GM23338 (cell line): ENCODE measurements at regions not wholly inside any gene's neighbourhood (a gene's known extent, or its start where the extent isn't known, plus 50 kb on each side); places are given as distances from the start of the nearest gene placed in this dataset.

Source experiments
- ATAC-seq: fragments of 200-7000 bp; cut with Tn5 transposase; 3 replicates; pipeline ENCODE4 v1.9.1; 2020
- DNase-seq: peaks from one replicate; pipeline ENCODE4 v3.0.0-alpha.2; 2015; ENCODE audit warnings: low spot score
- H2AFZ ChIP-seq: fragments of 200-600 bp; sonication (generic); 2 replicates; pipeline ENCODE4 v1.8.0; 2016; ENCODE audit warnings: antibody characterized with exemption, mild to moderate bottlenecking, moderate library complexity
- H3F3A ChIP-seq: fragments of 200-600 bp; sonication (generic); replicated peaks from 2 replicates; pipeline ENCODE4 v1.8.0; 2017; ENCODE audit warnings: antibody characterized with exemption, mixed run types, low read depth
- H3K27ac ChIP-seq: fragments of 200-600 bp; sonication (generic); 2 replicates; pipeline ENCODE4 v1.6.1; 2016; ENCODE audit warnings: low read depth
- H3K27me3 ChIP-seq: fragments of 200-600 bp; sonication (generic); 2 replicates; pipeline ENCODE4 v1.8.0; 2016; ENCODE audit warnings: mild to moderate bottlenecking, mixed run types, moderate library complexity; ENCODE audit not compliant: insufficient read depth
- H3K36me3 ChIP-seq: fragments of 200-600 bp; sonication (generic); 2 replicates; pipeline ENCODE4 v1.8.0; 2016; ENCODE audit warnings: mild to moderate bottlenecking; ENCODE audit not compliant: insufficient read depth
- H3K4me1 ChIP-seq: fragments of 200-600 bp; sonication (generic); 2 replicates; pipeline ENCODE4 v1.8.0; 2016; ENCODE audit warnings: mild to moderate bottlenecking, moderate library complexity; ENCODE audit not compliant: insufficient read depth
- H3K4me2 ChIP-seq: fragments of 200-600 bp; sonication (generic); 2 replicates; pipeline ENCODE4 v1.7.1; 2017; ENCODE audit warnings: mixed run types
- H3K4me3 ChIP-seq: fragments of 200-600 bp; sonication (generic); 2 replicates; pipeline ENCODE4 v1.6.1; 2016; ENCODE audit warnings: mixed run types
- H3K79me2 ChIP-seq: fragments of 200-600 bp; sonication (generic); replicated peaks from 2 replicates; pipeline ENCODE4 v1.8.0; 2017; ENCODE audit warnings: mild to moderate bottlenecking; ENCODE audit not compliant: insufficient read depth
- H3K9me2 ChIP-seq: fragments of 200-600 bp; sonication (generic); 2 replicates; pipeline ENCODE4 v1.8.0; 2017; ENCODE audit not compliant: insufficient read depth
- H4K20me1 ChIP-seq: fragments of 200-600 bp; sonication (generic); replicated peaks from 2 replicates; pipeline ENCODE4 v1.8.0; 2017; ENCODE audit warnings: mild to moderate bottlenecking; ENCODE audit not compliant: insufficient read depth
- H3K27ac Mint-ChIP-seq: 2 replicates; pipeline ENCODE4 v1.8.0; 2020; ENCODE audit warnings: inconsistent platforms, mild to moderate bottlenecking, moderate library complexity, mixed read lengths
- H3K27me3 Mint-ChIP-seq: 3 replicates; pipeline ENCODE4 v1.8.0; 2022; ENCODE audit warnings: low read depth, mild to moderate bottlenecking, moderate library complexity, mixed read lengths, inconsistent platforms; ENCODE audit not compliant: insufficient read depth, poor library complexity
- H3K36me3 Mint-ChIP-seq: 3 replicates; pipeline ENCODE4 v1.8.0; 2021; ENCODE audit warnings: low read depth, mild to moderate bottlenecking, inconsistent platforms, moderate library complexity, mixed read lengths
- H3K4me1 Mint-ChIP-seq: 3 replicates; pipeline ENCODE4 v1.8.0; 2020; ENCODE audit warnings: mild to moderate bottlenecking, inconsistent platforms, mixed read lengths
- H3K4me3 Mint-ChIP-seq: 3 replicates; pipeline ENCODE4 v1.8.0; 2021; ENCODE audit warnings: moderate library complexity, mild to moderate bottlenecking, inconsistent platforms, mixed read lengths
- H3K9me3 Mint-ChIP-seq: 3 replicates; pipeline ENCODE4 v1.8.0; 2020; ENCODE audit warnings: moderate library complexity, mild to moderate bottlenecking, inconsistent platforms, mixed read lengths
- CREB1 ChIP-seq: fragments of 250-450 bp; sonication (Bioruptor Pico); IDR thresholded peaks from 2 replicates; pipeline ENCODE4 v1.5.0; 2020; ENCODE audit warnings: low read depth, mild to moderate bottlenecking, moderate library complexity
- CTCF ChIP-seq, 2 experiments: fragments of 200-600 bp in 1 of 2; sonication (generic) in 1 of 2; conservative IDR thresholded peaks; 2 replicates each; pipeline versions ENCODE4 v1.5.1 to v1.6.1; 2016 to 2017; ENCODE audit warnings: antibody characterized with exemption in 2 of 2, low read depth in 2 of 2, mild to moderate bottlenecking in 2 of 2, moderate library complexity in 1 of 2
- EZH2 ChIP-seq: fragments of 200-600 bp; sonication (generic); IDR thresholded peaks from one replicate; pipeline ENCODE4 v1.8.0; 2017; ENCODE audit warnings: antibody characterized with exemption, mild to moderate bottlenecking, low read depth; ENCODE audit not compliant: unreplicated experiment
- EZH2phosphoT487 ChIP-seq: fragments of 200-600 bp; sonication (generic); IDR thresholded peaks from one replicate; pipeline ENCODE4 v1.8.1; 2018; ENCODE audit warnings: antibody characterized with exemption; ENCODE audit not compliant: unreplicated experiment
- JUNB ChIP-seq: IDR thresholded peaks from one replicate; pipeline ENCODE4 v1.6.1; 2016; ENCODE audit warnings: antibody characterized with exemption; ENCODE audit not compliant: unreplicated experiment
- NANOG ChIP-seq: IDR thresholded peaks from 2 replicates; pipeline ENCODE4 v1.6.1; 2016; ENCODE audit warnings: antibody characterized with exemption, borderline replicate concordance
- POLR2AphosphoS5 ChIP-seq: IDR thresholded peaks from 2 replicates; pipeline ENCODE4 v1.6.1; 2016; ENCODE audit warnings: antibody characterized with exemption, low read depth
- REST ChIP-seq: IDR thresholded peaks from one replicate; pipeline ENCODE4 v1.6.1; 2018; ENCODE audit warnings: antibody characterized with exemption; ENCODE audit not compliant: unreplicated experiment
- STAT1 ChIP-seq: IDR thresholded peaks from one replicate; pipeline ENCODE4 v1.6.1; 2016; ENCODE audit warnings: antibody characterized with exemption; ENCODE audit not compliant: unreplicated experiment
- ZNF114 ChIP-seq: fragments of 250-450 bp; sonication (Bioruptor Pico); IDR thresholded peaks from 2 replicates; pipeline ENCODE4 v1.5.0; 2020; ENCODE audit warnings: mild to moderate bottlenecking, moderate library complexity
- ZNF331 ChIP-seq: fragments of 250-450 bp; sonication (Bioruptor Pico); IDR thresholded peaks from 2 replicates; pipeline ENCODE4 v1.5.0; 2020; ENCODE audit warnings: low read depth, mild to moderate bottlenecking, moderate library complexity
- TF ChIP-seq, protein P1 (sequence below): IDR thresholded peaks from 2 replicates; pipeline ENCODE4 v1.6.1; 2016; ENCODE audit warnings: antibody characterized with exemption
- TF ChIP-seq, protein P2 (sequence below): fragments of 250-450 bp; sonication (Bioruptor Pico); IDR thresholded peaks from 2 replicates; pipeline ENCODE4 v1.5.0; 2020; ENCODE audit warnings: mild to moderate bottlenecking, moderate library complexity

- peak; percentile 34; the same call in 2 of the 3 replicates for ATAC-seq
- peaks cover 3% of the 10 kb centered on the region; the same call in 2 of the 3 replicates for H3K9me3 Mint-ChIP-seq
- Histone ChIP-seq H2AFZ (no peak overlapping the region), H3K79me2 (no peaks in the 10 kb centered on the region), H3K4me2 (peak overlapping the region; percentile 50), H3K27me3 (no peaks in the 10 kb centered on the region), H3K4me3 (no peak overlapping the region), H3F3A (no peaks in the 10 kb centered on the region), H3K27ac (no peak overlapping the region), H3K9me2 (no peaks in the 10 kb centered on the region), H3K4me1 (peaks cover 31% of the 10 kb centered on the region), H3K36me3 (no peaks in the 10 kb centered on the region), H4K20me1 (no peaks in the 10 kb centered on the region)
- peak; percentile 24 for DNase-seq
- peaks cover 2% of the 10 kb centered on the region for H3K27me3 Mint-ChIP-seq
- TF ChIP-seq CREB1 (no peak), CTCF (conservative IDR thresholded peaks at IDR 0.05; ENCODE audit: low read depth in 2 of 2) (no peak), REST (no peak), EZH2 (no peak), ZNF114 (CRISPR knock-in tag) (no peak), POLR2AphosphoS5 (no peak), NANOG (no peak), ZNF331 (no peak), JUNB (no peak), EZH2phosphoT487 (no peak), STAT1 (no peak)
- TF ChIP-seq, protein P1, sequence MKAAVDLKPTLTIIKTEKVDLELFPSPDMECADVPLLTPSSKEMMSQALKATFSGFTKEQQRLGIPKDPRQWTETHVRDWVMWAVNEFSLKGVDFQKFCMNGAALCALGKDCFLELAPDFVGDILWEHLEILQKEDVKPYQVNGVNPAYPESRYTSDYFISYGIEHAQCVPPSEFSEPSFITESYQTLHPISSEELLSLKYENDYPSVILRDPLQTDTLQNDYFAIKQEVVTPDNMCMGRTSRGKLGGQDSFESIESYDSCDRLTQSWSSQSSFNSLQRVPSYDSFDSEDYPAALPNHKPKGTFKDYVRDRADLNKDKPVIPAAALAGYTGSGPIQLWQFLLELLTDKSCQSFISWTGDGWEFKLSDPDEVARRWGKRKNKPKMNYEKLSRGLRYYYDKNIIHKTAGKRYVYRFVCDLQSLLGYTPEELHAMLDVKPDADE = no peak
- TF ChIP-seq, protein P2, sequence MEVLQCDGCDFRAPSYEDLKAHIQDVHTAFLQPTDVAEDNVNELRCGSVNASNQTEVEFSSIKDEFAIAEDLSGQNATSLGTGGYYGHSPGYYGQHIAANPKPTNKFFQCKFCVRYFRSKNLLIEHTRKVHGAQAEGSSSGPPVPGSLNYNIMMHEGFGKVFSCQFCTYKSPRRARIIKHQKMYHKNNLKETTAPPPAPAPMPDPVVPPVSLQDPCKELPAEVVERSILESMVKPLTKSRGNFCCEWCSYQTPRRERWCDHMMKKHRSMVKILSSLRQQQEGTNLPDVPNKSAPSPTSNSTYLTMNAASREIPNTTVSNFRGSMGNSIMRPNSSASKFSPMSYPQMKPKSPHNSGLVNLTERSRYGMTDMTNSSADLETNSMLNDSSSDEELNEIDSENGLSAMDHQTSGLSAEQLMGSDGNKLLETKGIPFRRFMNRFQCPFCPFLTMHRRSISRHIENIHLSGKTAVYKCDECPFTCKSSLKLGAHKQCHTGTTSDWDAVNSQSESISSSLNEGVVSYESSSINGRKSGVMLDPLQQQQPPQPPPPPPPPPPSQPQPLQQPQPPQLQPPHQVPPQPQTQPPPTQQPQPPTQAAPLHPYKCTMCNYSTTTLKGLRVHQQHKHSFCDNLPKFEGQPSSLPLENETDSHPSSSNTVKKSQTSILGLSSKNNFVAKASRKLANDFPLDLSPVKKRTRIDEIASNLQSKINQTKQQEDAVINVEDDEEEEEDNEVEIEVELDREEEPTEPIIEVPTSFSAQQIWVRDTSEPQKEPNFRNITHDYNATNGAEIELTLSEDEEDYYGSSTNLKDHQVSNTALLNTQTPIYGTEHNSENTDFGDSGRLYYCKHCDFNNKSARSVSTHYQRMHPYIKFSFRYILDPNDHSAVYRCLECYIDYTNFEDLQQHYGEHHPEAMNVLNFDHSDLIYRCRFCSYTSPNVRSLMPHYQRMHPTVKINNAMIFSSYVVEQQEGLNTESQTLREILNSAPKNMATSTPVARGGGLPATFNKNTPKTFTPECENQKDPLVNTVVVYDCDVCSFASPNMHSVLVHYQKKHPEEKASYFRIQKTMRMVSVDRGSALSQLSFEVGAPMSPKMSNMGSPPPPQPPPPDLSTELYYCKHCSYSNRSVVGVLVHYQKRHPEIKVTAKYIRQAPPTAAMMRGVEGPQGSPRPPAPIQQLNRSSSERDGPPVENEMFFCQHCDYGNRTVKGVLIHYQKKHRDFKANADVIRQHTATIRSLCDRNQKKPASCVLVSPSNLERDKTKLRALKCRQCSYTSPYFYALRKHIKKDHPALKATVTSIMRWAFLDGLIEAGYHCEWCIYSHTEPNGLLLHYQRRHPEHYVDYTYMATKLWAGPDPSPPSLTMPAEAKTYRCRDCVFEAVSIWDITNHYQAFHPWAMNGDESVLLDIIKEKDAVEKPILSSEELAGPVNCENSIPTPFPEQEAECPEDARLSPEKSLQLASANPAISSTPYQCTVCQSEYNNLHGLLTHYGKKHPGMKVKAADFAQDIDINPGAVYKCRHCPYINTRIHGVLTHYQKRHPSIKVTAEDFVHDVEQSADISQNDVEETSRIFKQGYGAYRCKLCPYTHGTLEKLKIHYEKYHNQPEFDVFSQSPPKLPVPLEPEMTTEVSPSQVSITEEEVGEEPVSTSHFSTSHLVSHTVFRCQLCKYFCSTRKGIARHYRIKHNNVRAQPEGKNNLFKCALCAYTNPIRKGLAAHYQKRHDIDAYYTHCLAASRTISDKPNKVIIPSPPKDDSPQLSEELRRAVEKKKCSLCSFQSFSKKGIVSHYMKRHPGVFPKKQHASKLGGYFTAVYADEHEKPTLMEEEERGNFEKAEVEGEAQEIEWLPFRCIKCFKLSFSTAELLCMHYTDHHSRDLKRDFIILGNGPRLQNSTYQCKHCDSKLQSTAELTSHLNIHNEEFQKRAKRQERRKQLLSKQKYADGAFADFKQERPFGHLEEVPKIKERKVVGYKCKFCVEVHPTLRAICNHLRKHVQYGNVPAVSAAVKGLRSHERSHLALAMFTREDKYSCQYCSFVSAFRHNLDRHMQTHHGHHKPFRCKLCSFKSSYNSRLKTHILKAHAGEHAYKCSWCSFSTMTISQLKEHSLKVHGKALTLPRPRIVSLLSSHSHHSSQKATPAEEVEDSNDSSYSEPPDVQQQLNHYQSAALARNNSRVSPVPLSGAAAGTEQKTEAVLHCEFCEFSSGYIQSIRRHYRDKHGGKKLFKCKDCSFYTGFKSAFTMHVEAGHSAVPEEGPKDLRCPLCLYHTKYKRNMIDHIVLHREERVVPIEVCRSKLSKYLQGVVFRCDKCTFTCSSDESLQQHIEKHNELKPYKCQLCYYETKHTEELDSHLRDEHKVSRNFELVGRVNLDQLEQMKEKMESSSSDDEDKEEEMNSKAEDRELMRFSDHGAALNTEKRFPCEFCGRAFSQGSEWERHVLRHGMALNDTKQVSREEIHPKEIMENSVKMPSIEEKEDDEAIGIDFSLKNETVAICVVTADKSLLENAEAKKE (CRISPR knock-in tag) = no peak
- H3K4me1 Mint-ChIP-seq = peaks cover 12% of the 10 kb centered on the region
- H3K27ac Mint-ChIP-seq = no peak overlapping the region; the same call in 1 of the 2 replicates
- H3K36me3 Mint-ChIP-seq = peaks cover 4% of the 10 kb centered on the region; the same call in 2 of the 3 replicates
- no peak overlapping the region for H3K4me3 Mint-ChIP-seq
Measured at GRCh38 chr4:166527500-166527899, 654.5 kb downstream of the TLL1 start.
